NCI-H446 treated with DMSO at 0.1 percent for 48 hours (cell line): ENCODE measurements at regions not wholly inside any gene's neighbourhood (a gene's known extent, or its start where the extent isn't known, plus 50 kb on each side); places are given as distances from the start of the nearest gene placed in this dataset.
A peak's percentile ranks its signal among the peaks of the same experiment; 100 is the strongest.
"Not testable (repeated sequence)": the region's sequence is repeated elsewhere in the genome, so short reads cannot be mapped to it uniquely, and the experiment has no call there.

ENCODE experiments used
- DNase-seq: peaks from one replicate; lab custom pipeline; 2025; lab: John Stamatoyannopoulos, UW

GRCh38 chr6:103784117-103784516, 1075.6 kb downstream of the HACE1 start:
- no peak for DNase-seq

DNA sequence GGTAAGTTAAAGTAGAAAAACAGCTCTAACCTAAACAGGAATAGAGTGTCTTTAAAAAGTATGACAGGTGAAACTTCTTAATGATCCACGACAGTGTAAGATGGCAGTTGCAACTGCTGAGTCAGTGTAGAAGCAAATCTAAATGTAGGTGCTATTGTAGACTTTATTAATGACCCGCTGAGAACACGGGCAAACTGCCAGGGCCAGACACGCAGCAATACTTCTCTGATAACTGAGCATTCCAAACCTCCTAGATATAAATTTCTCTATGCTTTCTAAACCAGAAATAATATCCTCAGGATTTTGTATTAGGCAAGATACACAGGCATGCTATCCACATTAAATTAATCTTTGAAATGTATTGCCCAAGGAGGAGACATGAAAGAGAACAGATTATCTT, 1076.4 kb downstream of the HACE1 start:
- DNase-seq = peak; percentile 17

DNA sequence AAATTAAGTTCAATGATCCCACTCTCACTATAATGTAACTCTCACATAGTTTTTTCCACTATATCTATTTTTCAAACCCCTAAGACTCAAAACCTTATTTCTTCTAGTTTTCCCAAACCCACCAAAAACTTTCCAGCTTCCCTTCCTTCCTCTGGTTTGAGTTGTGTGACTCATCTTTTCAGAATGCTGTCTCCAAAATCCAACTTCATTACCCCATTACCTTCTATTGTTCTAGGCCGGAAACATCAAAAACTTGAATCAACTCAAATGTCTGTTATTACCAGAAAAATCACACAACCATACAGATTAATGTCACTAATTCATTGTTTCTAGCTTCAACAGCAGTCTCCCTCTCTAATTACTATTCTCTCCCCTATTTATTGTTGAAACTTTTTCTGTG, 1090.3 kb downstream of the HACE1 start:
- no peak for DNase-seq

GRCh38 chr6:103750603-103751002, 1109.1 kb downstream of the HACE1 start:
- DNase-seq = no peak

DNA sequence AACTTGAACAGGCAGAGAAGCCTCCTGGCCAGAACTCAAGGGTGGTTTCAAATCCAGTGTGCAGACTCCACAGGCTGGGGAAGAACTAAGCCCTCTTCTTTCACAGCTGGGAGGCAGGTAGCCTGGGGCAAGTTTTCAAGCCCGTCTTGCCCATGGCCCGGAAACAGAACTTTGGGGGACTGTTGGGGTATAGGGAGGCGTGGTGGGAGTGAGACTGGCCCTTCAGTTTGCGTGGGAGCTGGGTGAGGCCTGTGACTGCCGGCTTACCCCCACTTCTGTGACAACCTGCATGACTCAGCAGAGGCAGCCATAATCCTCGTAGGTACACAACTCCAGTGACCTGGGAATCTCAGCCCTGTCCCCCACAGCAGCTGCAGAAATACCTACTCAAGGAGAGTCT, 1125.7 kb downstream of the HACE1 start:
- DNase-seq = no peak

GRCh38 chr6:103729658-103730057, 1130.1 kb downstream of the HACE1 start:
- DNase-seq = no peak

- no peak for DNase-seq
These were observed 1136.0 kb downstream of the HACE1 start for GRCh38 chr6:103723438-103724322.

- DNase-seq = no peak
These were observed 1137.0 kb downstream of the HACE1 start for GRCh38 chr6:103722683-103723082.

GRCh38 chr6:103721923-103722322, 1137.8 kb downstream of the HACE1 start:
- DNase-seq = no peak

DNA sequence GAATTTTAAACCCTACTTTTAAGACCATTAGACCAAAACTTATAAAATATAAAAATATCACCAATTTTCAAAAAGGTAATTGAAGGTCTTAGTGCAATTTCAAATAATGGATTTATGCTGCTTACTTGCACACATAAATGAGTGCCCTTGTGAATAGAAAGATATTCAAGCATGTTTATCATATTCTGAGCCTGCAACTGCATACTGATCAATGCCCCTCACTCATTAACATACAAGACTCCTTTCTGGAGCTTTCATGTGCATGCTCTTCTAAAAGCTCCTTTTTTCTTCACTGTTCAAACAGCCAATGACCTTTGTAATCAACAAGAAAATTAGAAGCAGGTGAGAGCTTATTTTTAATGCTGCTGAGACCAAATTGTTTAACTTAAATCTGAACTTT, 1139.3 kb downstream of the HACE1 start:
- no peak for DNase-seq

- no peak for DNase-seq
These were observed 1140.2 kb downstream of the HACE1 start for GRCh38 chr6:103719545-103719944.

DNA sequence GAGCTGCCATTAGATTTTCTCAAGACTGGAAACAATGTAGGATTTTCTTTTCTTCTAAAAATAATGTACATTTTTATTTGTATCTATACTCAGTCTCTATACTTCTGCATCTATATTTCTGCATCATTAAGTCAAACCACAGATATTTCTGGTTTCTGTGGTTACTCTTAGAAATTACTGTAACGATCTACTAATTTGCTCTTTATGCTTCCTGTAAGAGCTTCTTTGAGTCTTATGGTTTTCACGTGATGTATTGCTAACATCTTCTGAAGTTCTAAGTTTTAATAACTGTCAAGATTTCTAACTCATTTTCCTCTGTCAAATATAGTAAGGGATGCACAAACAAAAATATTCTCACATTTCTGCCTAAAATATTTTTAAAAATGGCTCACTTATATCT, 1144.5 kb downstream of the HACE1 start:
- no peak for DNase-seq

- not testable (repeated sequence) for DNase-seq
These were observed 1150.5 kb downstream of the HACE1 start for GRCh38 chr6:103709236-103709635.

DNA sequence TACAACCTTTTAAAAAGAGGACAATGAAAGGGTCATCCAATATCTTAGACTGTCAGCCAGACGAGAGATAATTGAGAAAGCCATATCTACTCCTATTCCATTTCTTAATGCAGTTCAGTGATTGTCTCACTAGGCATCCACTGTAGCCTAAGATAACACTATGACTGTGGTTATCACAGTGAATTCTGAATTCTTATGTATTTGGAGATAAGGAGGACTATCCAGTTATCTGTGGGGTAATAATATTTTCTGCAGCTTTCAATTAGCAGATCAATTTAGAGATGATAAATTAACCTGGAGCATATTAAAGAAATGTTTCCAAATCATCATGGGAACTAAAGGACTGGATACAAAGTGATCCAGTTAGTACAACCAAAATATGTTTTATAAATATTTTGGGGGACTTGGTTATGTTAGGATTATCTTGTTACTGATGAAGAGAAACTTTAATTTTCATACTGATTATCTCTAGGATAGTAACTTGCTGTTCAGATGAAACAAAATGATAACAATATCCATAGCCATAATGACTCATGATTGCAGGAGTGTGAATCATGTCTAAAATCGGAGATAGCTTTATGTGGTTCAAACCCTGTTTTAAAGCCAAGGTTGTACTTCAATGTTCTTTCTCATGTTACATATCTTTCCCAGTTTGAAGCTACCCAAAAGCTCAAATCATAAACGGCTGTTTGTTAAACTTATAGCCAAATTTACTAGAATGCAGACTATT, 1152.0 kb downstream of the HACE1 start:
- no peak for DNase-seq

DNA sequence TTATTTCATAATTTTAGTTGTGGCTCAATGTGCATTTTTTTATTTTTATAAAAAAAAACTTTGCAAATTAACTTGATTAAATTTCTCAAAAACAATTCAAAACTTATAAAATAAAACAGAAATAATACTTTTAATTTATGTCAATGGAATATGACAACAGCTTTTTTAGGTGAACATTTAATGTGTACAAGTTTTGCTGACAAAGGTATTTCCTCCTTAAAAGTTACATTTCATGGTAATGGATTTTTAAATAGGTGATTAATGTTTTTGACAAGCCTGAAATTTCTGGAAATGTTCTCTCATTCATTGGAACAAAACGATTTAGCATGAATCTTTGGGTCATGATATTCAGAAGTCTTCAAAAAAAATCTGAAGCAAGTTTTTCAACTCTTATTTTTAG, 1160.0 kb downstream of the HACE1 start:
- DNase-seq = no peak

DNA sequence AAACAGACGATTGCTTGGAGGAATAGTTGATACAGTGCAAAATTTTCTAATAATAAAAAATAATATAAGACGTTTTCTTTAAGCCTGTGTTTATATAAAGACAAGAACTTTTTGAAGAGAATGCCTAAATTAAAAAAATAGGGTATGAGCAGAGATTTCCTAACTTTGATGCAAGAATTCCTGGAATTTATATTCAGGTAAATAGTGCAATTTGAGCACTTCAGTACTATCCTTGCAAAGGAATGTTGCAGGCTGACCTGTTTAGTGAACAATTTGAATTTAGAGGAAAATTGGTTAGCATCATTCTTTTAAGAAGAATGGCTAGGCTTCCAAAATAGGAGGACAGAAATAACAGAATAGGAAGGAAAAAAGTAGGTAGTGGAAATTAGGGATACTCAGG, 1172.3 kb downstream of the HACE1 start:
- no peak for DNase-seq

- no peak for DNase-seq
These were observed 1179.6 kb downstream of the HACE1 start for GRCh38 chr6:103680116-103680515.

GRCh38 chr6:103677290-103677689, 1182.4 kb downstream of the HACE1 start:
- DNase-seq = no peak

DNA sequence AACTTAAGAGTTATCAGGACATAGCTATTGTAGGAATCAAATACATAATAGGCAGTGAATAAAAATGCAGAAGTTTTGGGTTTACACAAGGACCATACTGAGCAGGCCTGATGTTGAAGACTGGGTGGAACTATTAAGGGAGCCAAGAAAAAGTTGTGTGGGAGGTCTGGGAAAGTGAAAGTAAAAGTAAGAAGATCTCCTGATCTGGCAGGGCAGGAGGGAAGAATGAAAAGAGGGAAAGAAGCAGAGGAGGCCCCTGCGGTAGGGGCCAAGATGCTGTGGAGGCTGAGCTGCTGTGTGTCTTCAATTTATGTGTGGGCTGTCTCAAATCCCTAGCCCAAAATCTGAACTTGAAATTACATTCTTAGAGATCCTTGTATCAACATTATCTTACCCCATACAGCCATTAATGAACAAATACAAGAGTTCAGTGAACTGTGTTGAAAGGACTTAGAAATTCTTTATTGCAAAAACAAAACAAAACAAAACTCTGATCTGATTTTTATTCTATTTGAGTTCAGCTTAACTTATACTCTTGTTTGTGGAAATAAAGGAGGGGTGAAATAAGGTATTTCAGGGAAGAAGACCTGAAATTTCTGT, 1183.8 kb downstream of the HACE1 start:
- DNase-seq = no peak

GRCh38 chr6:103674790-103675189, 1184.9 kb downstream of the HACE1 start:
- no peak for DNase-seq

DNA sequence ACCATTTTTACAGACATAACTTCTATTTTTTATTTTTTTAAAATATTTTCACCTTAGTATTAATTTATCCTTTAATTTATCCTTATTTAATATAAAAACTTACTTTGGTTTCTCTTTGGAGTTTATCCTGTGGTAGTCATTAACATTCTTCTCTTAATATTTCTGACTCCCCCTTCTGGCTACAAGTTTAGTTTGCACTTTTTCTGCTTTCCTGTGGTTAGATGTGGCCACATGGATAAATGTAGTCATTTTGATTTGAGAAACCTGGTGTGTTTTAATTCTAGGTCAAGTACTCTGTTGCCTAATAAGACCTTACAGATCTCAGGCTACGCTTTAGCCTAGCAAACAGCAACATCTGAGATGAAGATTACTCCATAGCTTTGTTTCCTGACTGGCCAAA, 1187.5 kb downstream of the HACE1 start:
- no peak for DNase-seq

DNA sequence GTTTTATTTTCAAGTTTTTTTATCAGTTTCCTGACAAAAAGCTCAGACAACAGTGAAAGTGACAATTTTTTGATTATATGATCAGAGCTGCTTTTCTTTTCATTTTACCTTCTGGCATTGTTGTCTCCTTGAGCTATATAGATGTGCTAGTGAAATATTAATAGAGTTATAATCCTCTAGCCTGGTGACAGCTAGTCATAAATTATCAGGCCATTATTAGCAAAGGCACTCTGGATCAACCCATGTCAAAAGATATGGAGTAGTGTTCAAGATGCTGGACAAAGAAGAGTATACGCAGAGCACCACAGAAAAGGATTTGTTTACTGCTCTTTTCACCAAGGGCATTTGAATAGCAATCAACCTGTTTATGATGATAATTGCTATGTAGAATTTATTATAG, 1230.1 kb downstream of the HACE1 start:
- no peak for DNase-seq

DNA sequence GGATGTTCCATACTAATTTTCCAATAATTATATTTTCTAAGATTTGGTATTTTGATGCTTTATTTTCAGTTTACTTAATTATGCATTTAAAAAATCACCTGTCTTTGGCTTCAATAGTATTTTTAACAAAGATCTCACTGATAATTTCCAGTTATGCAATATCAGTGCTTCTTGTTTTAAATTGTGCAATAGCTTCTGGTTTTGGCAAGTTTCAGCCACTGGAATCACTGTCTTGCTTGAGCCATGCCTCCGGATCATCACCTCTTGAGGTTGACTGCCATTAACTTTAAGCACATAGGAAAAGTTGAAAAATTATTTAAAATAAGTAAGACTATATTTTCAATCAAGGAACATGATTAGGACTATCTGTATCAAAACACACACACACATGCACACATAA, 1242.1 kb downstream of the HACE1 start:
- no peak for DNase-seq
